SK-N-SH treated with all-trans-retinoic acid at 6 μM for 48 hours (cell line): ENCODE measurements at regions not wholly inside any gene's neighbourhood (a gene's known extent, or its start where the extent isn't known, plus 50 kb on each side); places are given as distances from the start of the nearest gene placed in this dataset.

Experiments used
- ATAC-seq: fragments of 200-7000 bp; cut with Tn5 transposase; 3 replicates; pipeline ENCODE4 v1.9.1; 2020; ENCODE audit warnings: mild to moderate bottlenecking, moderate library complexity
- BACH2 ChIP-seq: fragments of 250-450 bp; sonication (Bioruptor Pico); IDR thresholded peaks from 2 replicates; pipeline ENCODE4 v1.9.0; 2021; ENCODE audit warnings: mild to moderate bottlenecking, borderline replicate concordance
- CSDC2 ChIP-seq: fragments of 250-450 bp; sonication (Bioruptor Pico); IDR thresholded peaks from 2 replicates; pipeline ENCODE4 v1.5.0; 2020; ENCODE audit warnings: mild to moderate bottlenecking, moderate library complexity
- CSRNP3 ChIP-seq: fragments of 250-450 bp; sonication (Bioruptor Pico); IDR thresholded peaks from 2 replicates; pipeline ENCODE4 v1.5.1; 2021; ENCODE audit warnings: mild to moderate bottlenecking, moderate library complexity
- ESRRG ChIP-seq: fragments of 250-450 bp; sonication (Bioruptor Pico); IDR thresholded peaks from 2 replicates; pipeline ENCODE4 v1.6.1; 2021; ENCODE audit warnings: mild to moderate bottlenecking
- ISL1 ChIP-seq: fragments of 250-450 bp; sonication (Bioruptor Pico); IDR thresholded peaks from 2 replicates; pipeline ENCODE4 v2.1.2; 2022; ENCODE audit warnings: mild to moderate bottlenecking, moderate library complexity
- OSR1 ChIP-seq: fragments of 250-450 bp; sonication (Bioruptor Pico); IDR thresholded peaks from 2 replicates; pipeline ENCODE4 v1.8.0; 2022; ENCODE audit warnings: moderate library complexity, mild to moderate bottlenecking, inconsistent platforms
- PATZ1 ChIP-seq: fragments of 250-450 bp; sonication (Bioruptor Pico); IDR thresholded peaks from 2 replicates; pipeline ENCODE4 v1.8.0; 2020; ENCODE audit warnings: mild to moderate bottlenecking, moderate library complexity, borderline replicate concordance
- PPARA ChIP-seq: fragments of 250-450 bp; sonication (Bioruptor Pico); IDR thresholded peaks from 2 replicates; pipeline ENCODE4 v1.5.0; 2020; ENCODE audit warnings: mild to moderate bottlenecking, borderline replicate concordance
- SNAI2 ChIP-seq: fragments of 250-450 bp; sonication (Bioruptor Pico); IDR thresholded peaks from 2 replicates; pipeline ENCODE4 v1.5.0; 2020; ENCODE audit warnings: mild to moderate bottlenecking, moderate library complexity
- TCF4 ChIP-seq: fragments of 250-450 bp; sonication (Bioruptor Pico); IDR thresholded peaks from 2 replicates; pipeline ENCODE4 v1.8.0; 2021; ENCODE audit warnings: mild to moderate bottlenecking, moderate library complexity, borderline replicate concordance
- TOX ChIP-seq: fragments of 250-450 bp; sonication (Bioruptor Pico); IDR thresholded peaks from 2 replicates; pipeline ENCODE4 v1.8.0; 2021; ENCODE audit warnings: mild to moderate bottlenecking, moderate library complexity, borderline replicate concordance
- TSHZ2 ChIP-seq: fragments of 250-450 bp; sonication (Bioruptor Pico); IDR thresholded peaks from 2 replicates; pipeline ENCODE4 v1.5.0; 2020; ENCODE audit warnings: mild to moderate bottlenecking, moderate library complexity
- ZC3H10 ChIP-seq: fragments of 250-450 bp; sonication (Bioruptor Pico); IDR thresholded peaks from 2 replicates; pipeline ENCODE4 v1.5.1; 2021; ENCODE audit warnings: mild to moderate bottlenecking, moderate library complexity
- ZFP3 ChIP-seq: fragments of 250-450 bp; sonication (Bioruptor Pico); IDR thresholded peaks from 2 replicates; pipeline ENCODE4 v1.5.0; 2020; ENCODE audit warnings: mild to moderate bottlenecking, moderate library complexity
- ZFP30 ChIP-seq: fragments of 450-650 bp; formaldehyde crosslinking; IDR thresholded peaks from 2 replicates; pipeline ENCODE4 v1.5.0; 2022; ENCODE audit warnings: mild to moderate bottlenecking, moderate library complexity
- ZNF565 ChIP-seq: fragments of 450-650 bp; formaldehyde crosslinking; conservative IDR thresholded peaks from 2 replicates; pipeline ENCODE4 v1.5.0; 2020; ENCODE audit warnings: low read depth, mild to moderate bottlenecking, moderate library complexity
- ZNF70 ChIP-seq: fragments of 450-650 bp; formaldehyde crosslinking; IDR thresholded peaks from 2 replicates; pipeline ENCODE4 v1.5.0; 2020; ENCODE audit warnings: mild to moderate bottlenecking, moderate library complexity
- ZNF8 ChIP-seq: fragments of 450-650 bp; formaldehyde crosslinking; IDR thresholded peaks from 2 replicates; pipeline ENCODE4 v1.5.0; 2020; ENCODE audit warnings: mild to moderate bottlenecking, moderate library complexity
- TF ChIP-seq, protein P1 (sequence below): fragments of 250-450 bp; sonication (Bioruptor Pico); IDR thresholded peaks from 2 replicates; pipeline ENCODE4 v1.5.1; 2020; ENCODE audit warnings: low read depth, mild to moderate bottlenecking, moderate library complexity

- no peak for TF ChIP-seq CSRNP3 (CRISPR knock-in tag)
- no peak for TF ChIP-seq TCF4 (CRISPR knock-in tag)
- TF ChIP-seq ZC3H10 (CRISPR knock-in tag): no peak
- TF ChIP-seq ISL1 (CRISPR knock-in tag): no peak
Measured at GRCh38 chr2:71823526-71823925, 324.1 kb downstream of the CYP26B1 start (continued).

- no peak for TF ChIP-seq CSRNP3 (CRISPR knock-in tag)
- TF ChIP-seq ISL1 (CRISPR knock-in tag): peak; percentile 47
- ATAC-seq: no peak
Measured at GRCh38 chr2:71822463-71822862, 325.2 kb downstream of the CYP26B1 start.

DNA sequence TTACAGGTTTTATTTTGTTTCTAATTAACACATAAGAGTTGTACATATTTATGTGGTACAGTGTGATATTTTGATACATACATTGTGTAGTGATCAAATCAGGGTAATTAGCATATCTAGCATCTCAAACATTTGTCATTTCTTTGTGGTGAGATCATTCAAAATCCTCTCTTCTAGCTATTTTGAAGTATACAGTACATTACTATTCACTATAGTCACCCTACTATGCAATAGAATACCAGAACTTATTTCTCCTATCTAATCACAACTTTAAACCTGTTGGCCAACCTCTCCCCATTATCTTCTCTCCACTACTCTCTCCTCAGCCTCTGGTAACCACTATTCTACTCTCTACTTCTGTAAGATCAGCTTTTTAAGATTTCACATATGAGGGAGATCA lies 325.8 kb downstream of the CYP26B1 start:
- no peak for TF ChIP-seq ZNF70
- TF ChIP-seq TOX (CRISPR knock-in tag): no peak
- no peak for TF ChIP-seq ZFP30
- TF ChIP-seq ZC3H10 (CRISPR knock-in tag): no peak
- no peak for TF ChIP-seq BACH2 (CRISPR knock-in tag)
- TF ChIP-seq TSHZ2 (CRISPR knock-in tag): no peak
- ATAC-seq: no peak

GRCh38 chr2:71816815-71817214 lies 330.8 kb downstream of the CYP26B1 start:
- TF ChIP-seq ZC3H10 (CRISPR knock-in tag) (no peak), PATZ1 (CRISPR knock-in tag) (no peak), ESRRG (CRISPR knock-in tag) (no peak), OSR1 (CRISPR knock-in tag) (no peak), ZFP30 (no peak), PPARA (no peak), ZNF565 (CRISPR knock-in tag) (no peak), ZNF70 (no peak), BACH2 (CRISPR knock-in tag) (no peak), TOX (CRISPR knock-in tag) (no peak), TCF4 (CRISPR knock-in tag) (no peak), SNAI2 (CRISPR knock-in tag) (no peak), CSRNP3 (CRISPR knock-in tag) (no peak), ISL1 (CRISPR knock-in tag) (no peak), ZNF8 (CRISPR knock-in tag) (no peak), ZFP3 (no peak), CSDC2 (CRISPR knock-in tag) (no peak), TSHZ2 (CRISPR knock-in tag) (no peak)
- TF ChIP-seq, protein P1, sequence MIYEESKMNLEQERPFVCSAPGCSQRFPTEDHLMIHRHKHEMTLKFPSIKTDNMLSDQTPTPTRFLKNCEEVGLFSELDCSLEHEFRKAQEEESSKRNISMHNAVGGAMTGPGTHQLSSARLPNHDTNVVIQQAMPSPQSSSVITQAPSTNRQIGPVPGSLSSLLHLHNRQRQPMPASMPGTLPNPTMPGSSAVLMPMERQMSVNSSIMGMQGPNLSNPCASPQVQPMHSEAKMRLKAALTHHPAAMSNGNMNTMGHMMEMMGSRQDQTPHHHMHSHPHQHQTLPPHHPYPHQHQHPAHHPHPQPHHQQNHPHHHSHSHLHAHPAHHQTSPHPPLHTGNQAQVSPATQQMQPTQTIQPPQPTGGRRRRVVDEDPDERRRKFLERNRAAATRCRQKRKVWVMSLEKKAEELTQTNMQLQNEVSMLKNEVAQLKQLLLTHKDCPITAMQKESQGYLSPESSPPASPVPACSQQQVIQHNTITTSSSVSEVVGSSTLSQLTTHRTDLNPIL (CRISPR knock-in tag): no peak

More at GRCh38 chr2:71816815-71817214, 330.8 kb downstream of the CYP26B1 start:
- ATAC-seq: no peak
